NCI-H510A treated with DMSO at 0.1 percent for 48 hours (cell line): ENCODE measurements at regions not wholly inside any gene's neighbourhood (a gene's known extent, or its start where the extent isn't known, plus 50 kb on each side); places are given as distances from the start of the nearest gene placed in this dataset.

Source experiments
- DNase-seq: peaks from one replicate; lab custom pipeline; 2025; lab: John Stamatoyannopoulos, UW

GRCh38 chr1:98066911-98067310, 146.1 kb upstream of the DPYD start:
- DNase-seq, result no peak

DNA sequence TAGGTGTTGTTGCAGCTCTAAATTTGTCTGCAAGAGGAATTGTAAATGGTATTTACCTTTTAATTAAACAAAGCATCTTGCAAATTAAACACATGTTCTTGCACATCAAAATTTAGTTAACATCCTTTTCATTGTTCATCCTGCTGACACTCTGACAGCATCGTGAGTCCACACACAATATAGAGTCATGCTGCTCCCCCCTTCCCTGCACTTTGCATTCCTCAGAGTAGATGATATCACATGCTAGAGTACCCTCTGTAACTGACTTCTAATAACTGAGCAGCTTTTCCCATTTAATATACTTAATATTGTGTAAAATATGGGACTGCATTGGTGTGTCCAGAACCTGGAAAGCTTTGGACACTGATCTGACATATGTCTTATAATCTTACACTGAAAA, 138.8 kb upstream of the DPYD start:
- DNase-seq, result no peak

DNA sequence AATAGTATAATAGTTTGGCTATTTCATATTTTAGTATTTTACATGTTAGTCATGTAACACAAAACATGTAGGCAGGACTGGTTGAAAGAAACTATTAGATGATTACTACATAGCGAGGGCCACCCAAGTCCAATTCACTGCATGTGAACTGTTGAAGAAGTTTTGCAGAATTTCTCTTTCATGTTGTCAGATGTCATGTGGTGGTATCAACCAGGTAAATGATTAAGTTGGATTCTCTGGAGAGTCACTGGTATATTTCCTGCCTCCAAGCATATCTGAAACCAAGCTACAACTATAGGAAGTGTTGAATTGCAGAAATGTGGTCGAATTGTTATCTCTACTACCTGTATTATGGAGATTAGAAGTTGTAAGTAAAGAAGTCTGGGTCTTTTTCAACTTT, 137.8 kb upstream of the DPYD start:
- DNase-seq, result no peak

DNA sequence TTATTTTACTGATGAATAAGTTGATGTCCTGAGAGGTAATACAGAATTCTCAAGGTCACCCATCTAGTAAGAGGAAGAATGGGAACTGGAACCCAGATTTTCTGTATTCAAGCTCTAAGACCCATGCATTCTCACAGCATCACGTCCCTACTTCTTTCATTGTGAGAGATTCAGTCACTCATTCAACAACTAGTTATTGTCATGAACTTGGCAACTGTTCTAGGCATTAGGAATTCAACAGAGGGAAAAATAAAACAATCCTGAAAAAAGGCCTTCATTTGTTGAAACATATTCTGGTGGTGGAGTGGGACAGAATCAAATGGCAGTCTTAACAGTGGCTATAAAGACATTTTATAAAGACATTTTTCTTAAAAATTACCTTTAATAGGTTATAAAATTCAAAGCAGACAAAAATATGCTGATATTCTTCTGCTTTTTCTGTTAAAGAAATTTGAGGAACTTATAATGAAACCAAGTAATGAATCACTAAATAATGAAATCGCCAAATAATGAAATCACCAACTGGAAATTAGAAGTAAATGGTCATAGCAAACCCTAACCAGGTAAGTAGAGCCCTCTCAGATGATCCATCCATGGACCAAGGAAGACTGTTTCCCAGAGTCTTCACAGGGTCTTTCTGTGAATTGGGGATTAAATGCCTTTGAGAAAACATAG, 136.5 kb upstream of the DPYD start:
- DNase-seq, result no peak

DNA sequence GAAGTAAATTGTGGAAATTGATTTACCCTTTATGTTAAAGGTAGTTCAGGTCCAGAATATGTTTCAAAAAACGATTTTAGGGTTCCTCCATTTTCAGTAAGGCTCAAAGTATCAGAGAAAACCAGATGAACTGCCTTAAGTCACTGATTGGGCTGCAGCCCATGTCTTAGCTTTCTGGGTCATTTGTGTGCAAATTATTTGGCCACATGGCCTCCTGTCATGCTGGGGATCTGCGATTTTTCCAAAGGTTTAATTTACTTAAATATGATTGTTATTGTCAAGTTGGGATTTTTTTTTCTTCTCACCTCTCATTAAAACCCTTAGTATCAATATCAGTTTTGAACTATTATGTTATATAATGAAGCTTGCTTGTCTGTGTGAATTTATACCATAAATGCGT, 135.9 kb upstream of the DPYD start:
- no peak for DNase-seq

DNA sequence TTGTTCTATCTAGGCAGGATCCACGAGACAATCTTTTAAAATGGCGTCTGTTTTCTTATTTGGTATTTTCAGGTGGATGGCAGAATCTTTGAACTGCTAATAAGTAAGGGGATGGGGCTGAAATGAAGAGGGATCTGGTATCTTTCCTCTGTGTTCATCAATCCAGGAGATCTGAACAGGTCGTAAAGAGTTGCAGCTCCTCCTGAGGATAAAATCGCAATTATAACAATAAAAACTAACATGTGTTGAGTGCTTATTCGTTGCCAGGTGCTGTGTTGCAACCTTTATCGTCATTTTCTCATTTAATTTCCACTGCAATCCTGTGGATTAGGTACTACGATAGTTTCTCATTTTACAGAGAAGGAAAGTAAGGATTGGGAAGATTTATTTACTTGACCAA, 134.6 kb upstream of the DPYD start:
- DNase-seq, result no peak

DNA sequence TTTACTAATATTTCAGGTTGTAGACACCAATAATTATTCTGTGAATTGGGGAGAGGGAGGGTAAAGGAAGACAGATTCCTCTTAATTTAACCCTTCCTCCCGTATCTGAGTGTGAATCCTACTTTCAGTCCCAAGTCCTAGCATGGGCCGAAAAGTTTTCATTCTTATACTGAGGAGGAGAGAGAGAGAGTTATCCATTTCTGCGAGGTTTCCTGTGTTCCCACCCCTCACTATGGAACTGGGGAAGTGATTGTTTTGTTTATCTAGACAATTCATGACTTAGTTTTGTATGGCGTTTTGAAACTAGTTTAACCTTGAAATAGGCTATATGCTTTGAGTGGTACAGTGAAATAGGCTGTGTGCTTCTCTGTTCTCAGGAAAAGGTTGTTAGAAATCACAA, 134.0 kb upstream of the DPYD start:
- DNase-seq, result no peak

GRCh38 chr1:98054367-98054701, 133.5 kb upstream of the DPYD start:
- DNase-seq, result no peak

GRCh38 chr1:98053471-98054366, 132.9 kb upstream of the DPYD start:
- DNase-seq, result peak; percentile 67

DNA sequence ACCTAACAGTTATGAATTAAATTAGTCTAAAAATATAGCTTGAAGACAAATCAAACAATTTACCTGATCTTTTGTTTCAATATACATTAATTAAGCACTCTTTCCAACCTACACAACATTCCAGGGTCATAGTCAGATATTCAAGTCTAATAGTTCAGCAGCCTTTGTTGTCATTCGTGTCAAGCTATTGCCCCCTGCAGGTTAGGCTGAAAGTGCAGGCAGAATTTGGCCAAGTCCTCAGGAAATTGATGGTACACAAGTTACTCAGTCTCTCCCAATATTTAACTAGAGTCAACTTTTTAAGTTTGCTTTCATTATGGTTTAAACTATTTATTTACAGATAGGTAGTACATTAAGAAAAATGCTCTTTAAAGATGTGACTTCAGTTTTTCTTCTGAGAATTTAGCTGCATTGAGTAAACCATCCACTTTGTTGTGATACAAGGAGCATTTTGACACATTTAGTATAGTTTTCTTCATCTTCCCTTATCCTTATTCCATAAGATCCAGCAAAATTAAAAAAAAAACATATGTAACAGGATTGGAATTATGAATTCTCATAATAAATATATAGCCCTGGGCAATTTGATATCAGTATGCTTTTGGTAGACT, 130.3 kb upstream of the DPYD start:
- DNase-seq, result peak; percentile 90

GRCh38 chr1:98049370-98050135, 128.7 kb upstream of the DPYD start:
- DNase-seq, result peak; percentile 55

GRCh38 chr1:98048751-98049325, 128.0 kb upstream of the DPYD start:
- no peak for DNase-seq

- DNase-seq, result peak; percentile 53
Observed at GRCh38 chr1:98048244-98048643, 127.4 kb upstream of the DPYD start.

DNA sequence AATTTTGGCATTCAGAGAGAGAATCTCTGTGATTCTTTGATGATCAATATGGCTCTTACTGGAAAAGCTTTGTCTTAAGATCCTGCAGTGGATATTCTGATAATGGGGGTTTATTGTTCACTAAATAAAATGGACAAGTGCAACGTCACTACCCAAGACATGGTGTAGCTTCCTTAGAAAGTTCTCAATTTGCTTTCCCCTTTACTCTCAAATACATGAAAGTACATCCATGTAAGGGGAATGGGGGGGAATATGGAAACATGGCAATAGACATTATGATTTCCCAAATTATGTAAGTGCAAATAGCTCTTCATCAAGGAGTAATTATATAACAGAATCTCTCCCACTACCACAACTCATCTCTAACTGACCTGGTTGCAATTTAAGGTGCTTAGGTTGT, 126.3 kb upstream of the DPYD start:
- DNase-seq, result no peak

- DNase-seq, result peak; percentile 58
Observed at GRCh38 chr1:98045767-98046641, 125.2 kb upstream of the DPYD start.

- DNase-seq, result no peak
Observed at GRCh38 chr1:98045211-98045766, 124.5 kb upstream of the DPYD start.

DNA sequence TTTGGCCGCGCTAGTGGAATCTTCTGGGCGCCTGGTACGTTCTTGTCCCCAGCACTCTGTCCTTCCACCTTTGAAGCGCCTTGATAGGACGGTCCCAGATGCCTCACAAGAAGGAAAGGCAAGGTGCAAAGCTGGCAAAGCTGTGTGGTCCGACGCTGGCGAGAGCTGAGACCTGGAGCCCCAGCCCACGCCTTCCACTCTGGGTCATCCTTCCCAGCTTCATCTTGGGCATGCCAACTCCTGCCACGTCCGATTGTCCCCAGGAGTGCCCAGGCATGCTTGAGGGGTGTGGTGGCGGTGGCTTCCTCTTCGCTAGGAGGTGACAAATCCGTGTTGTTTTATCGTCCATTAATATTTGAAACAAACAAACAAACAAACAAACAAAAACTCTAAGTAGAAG, 123.9 kb upstream of the DPYD start:
- DNase-seq, result no peak

GRCh38 chr1:98044071-98044697, 123.3 kb upstream of the DPYD start:
- no peak for DNase-seq

- no peak for DNase-seq
Observed at GRCh38 chr1:98035602-98036002, 114.8 kb upstream of the DPYD start.

GRCh38 chr1:98034505-98034904, 113.7 kb upstream of the DPYD start:
- DNase-seq, result no peak
